Left ventricle myocardium inferior (tissue), 1 donor: ENCODE measurements at regions not wholly inside any gene's neighbourhood (a gene's known extent, or its start where the extent isn't known, plus 50 kb on each side); places are given as distances from the start of the nearest gene placed in this dataset.
"Not testable (repeated sequence)": the region's sequence is repeated elsewhere in the genome, so short reads cannot be mapped to it uniquely, and the experiment has no call there.

Experiments
- DNase-seq: peaks from one replicate; pipeline ENCODE4 v3.0.0-alpha.2; 2020
- H3K27ac ChIP-seq: fragments of 200-600 bp; replicated peaks from 2 replicates; pipeline ENCODE4 v1.8.0; 2021
- H3K27me3 ChIP-seq: fragments of 200-600 bp; 2 replicates; pipeline ENCODE4 v1.8.0; 2021; ENCODE audit warnings: low read depth
- H3K36me3 ChIP-seq: fragments of 200-600 bp; 2 replicates; pipeline ENCODE4 v1.8.0; 2021
- H3K4me1 ChIP-seq: fragments of 200-600 bp; 2 replicates; pipeline ENCODE4 v1.8.0; 2021
- H3K4me3 ChIP-seq: fragments of 200-600 bp; 2 replicates; pipeline ENCODE4 v1.8.0; 2021; ENCODE audit warnings: mild to moderate bottlenecking, moderate library complexity
- H3K9me3 ChIP-seq: fragments of 200-600 bp; replicated peaks from 2 replicates; pipeline ENCODE4 v1.8.0; 2021
- CTCF ChIP-seq: fragments of 200-600 bp; IDR thresholded peaks from 2 replicates; pipeline ENCODE4 v1.8.0; 2021; ENCODE audit warnings: antibody characterized with exemption, mild to moderate bottlenecking, borderline replicate concordance
- intact Hi-C: fragments of 100-400 bp; cut with micrococcal nuclease; formaldehyde crosslinking; loops from one replicate; pipeline ENCODE4 v1.11.0; 2022
- donor health status: DM: no; HTN: yes; CAD: no; lungs with severe emphysema.

- Histone ChIP-seq H3K27ac (no peak overlapping the region), H3K4me3 (no peak overlapping the region), H3K36me3 (no peaks in the 10 kb centered on the region), H3K27me3 (peaks cover 5% of the 10 kb centered on the region), H3K9me3 (peaks cover 4% of the 10 kb centered on the region), H3K4me1 (peaks cover 12% of the 10 kb centered on the region)
- intact Hi-C loops, result no loop called here
- DNase-seq, result no peak
- TF ChIP-seq CTCF, result no peak
These were observed 118.5 kb upstream of the SHISA3 start for GRCh38 chr4:42278709-42279324.

- intact Hi-C loops, result loop anchor here (5.0 kb wide), 1 partner anchor 242 kb away; no protein-coding TSS in a partner anchor
- Histone ChIP-seq H3K27ac (no peak overlapping the region), H3K36me3 (no peaks in the 10 kb centered on the region), H3K9me3 (peaks cover under 1% of the 10 kb centered on the region), H3K4me3 (no peak overlapping the region), H3K27me3 (no peaks in the 10 kb centered on the region), H3K4me1 (peaks cover 12% of the 10 kb centered on the region)
- peak; percentile 66 for TF ChIP-seq CTCF
- DNase-seq, result no peak
These were observed 116.8 kb upstream of the SHISA3 start for GRCh38 chr4:42280327-42281095.

- H3K36me3 ChIP-seq, result no peaks in the 10 kb centered on the region
- DNase-seq, result no peak
- no peak overlapping the region for H3K4me3 ChIP-seq
- intact Hi-C loops, result loop anchor here (5.0 kb wide), 1 partner anchor 241 kb away; no protein-coding TSS in a partner anchor
- H3K4me1 ChIP-seq, result peaks cover 12% of the 10 kb centered on the region
- no peak for TF ChIP-seq CTCF
- no peaks in the 10 kb centered on the region for H3K27me3 ChIP-seq
- H3K27ac ChIP-seq, result no peak overlapping the region
- no peaks in the 10 kb centered on the region for H3K9me3 ChIP-seq
These were observed 115.8 kb upstream of the SHISA3 start for GRCh38 chr4:42281324-42282020.

- H3K4me3 ChIP-seq, result peak overlapping the region; percentile 32
- no peaks in the 10 kb centered on the region for H3K9me3 ChIP-seq
- H3K27me3 ChIP-seq, result no peaks in the 10 kb centered on the region
- intact Hi-C loops, result loop anchor here (5.0 kb wide), 1 partner anchor 240 kb away; no protein-coding TSS in a partner anchor
- H3K4me1 ChIP-seq, result peaks cover 12% of the 10 kb centered on the region
- H3K36me3 ChIP-seq, result no peaks in the 10 kb centered on the region
- peak; percentile 29 for DNase-seq
- TF ChIP-seq CTCF, result peak; percentile 81
- H3K27ac ChIP-seq, result peak overlapping the region; percentile 43
These were observed 115.0 kb upstream of the SHISA3 start for GRCh38 chr4:42282081-42282901.

- DNase-seq, result no peak
- Histone ChIP-seq H3K4me3 (no peak overlapping the region), H3K36me3 (no peaks in the 10 kb centered on the region), H3K4me1 (peaks cover 12% of the 10 kb centered on the region), H3K27ac (no peak overlapping the region), H3K9me3 (no peaks in the 10 kb centered on the region), H3K27me3 (no peaks in the 10 kb centered on the region)
- no peak for TF ChIP-seq CTCF
- intact Hi-C loops, result loop anchor here (5.0 kb wide), 1 partner anchor 238 kb away; no protein-coding TSS in a partner anchor
These were observed 113.3 kb upstream of the SHISA3 start for GRCh38 chr4:42284030-42284429.

GRCh38 chr4:42288876-42289275, 108.4 kb upstream of the SHISA3 start:
- intact Hi-C loops, H3K9me3 ChIP-seq: not testable (repeated sequence)

GRCh38 chr4:42292192-42292591, 105.1 kb upstream of the SHISA3 start:
- H3K9me3 ChIP-seq, H3K27me3 ChIP-seq, H3K36me3 ChIP-seq, H3K4me1 ChIP-seq, intact Hi-C loops, DNase-seq, H3K4me3 ChIP-seq, H3K27ac ChIP-seq: not testable (repeated sequence)

More at GRCh38 chr4:42288876-42289275, 108.4 kb upstream of the SHISA3 start:
- H3K4me1 ChIP-seq, DNase-seq, H3K27me3 ChIP-seq, H3K36me3 ChIP-seq, H3K4me3 ChIP-seq, H3K27ac ChIP-seq: not testable (repeated sequence)
